HAP-1 (cell line): ENCODE measurements at regions not wholly inside any gene's neighbourhood (a gene's known extent, or its start where the extent isn't known, plus 50 kb on each side); places are given as distances from the start of the nearest gene placed in this dataset.

Experiments used
- DNase-seq, 2 experiments: peaks; one replicate each; pipeline ENCODE4 v3.0.0-alpha.2; 2016 to 2020; ENCODE audit warnings: low spot score in 2 of 2
- H3K27me3 ChIP-seq: fragments of 250-450 bp; sonication (Bioruptor Pico); 2 replicates; pipeline ENCODE4 v1.5.1; 2020; ENCODE audit warnings: low read depth, mild to moderate bottlenecking, moderate library complexity
- H3K36me3 ChIP-seq: fragments of 250-450 bp; sonication (Bioruptor Pico); replicated peaks from 2 replicates; pipeline ENCODE4 v1.5.1; 2020; ENCODE audit warnings: mild to moderate bottlenecking
- H3K4me1 ChIP-seq: fragments of 250-450 bp; sonication (Bioruptor Pico); 2 replicates; pipeline ENCODE4 v1.5.1; 2020; ENCODE audit warnings: mild to moderate bottlenecking
- H3K4me3 ChIP-seq: fragments of 250-450 bp; sonication (Bioruptor Pico); 2 replicates; pipeline ENCODE4 v1.5.1; 2020; ENCODE audit warnings: mild to moderate bottlenecking, moderate library complexity
- H3K9me3 ChIP-seq: fragments of 250-450 bp; sonication (Bioruptor Pico); 2 replicates; pipeline ENCODE4 v1.5.1; 2020; ENCODE audit warnings: mild to moderate bottlenecking, moderate library complexity
- in situ Hi-C: fragments of 300-500 bp; cut with MboI; formaldehyde crosslinking; loops from 3 replicates; pipeline ENCODE4 v1.14.3; 2020; ENCODE audit warnings: low sequenced_read_pairs, inconsistent platforms, mixed read lengths

- in situ Hi-C loops, result no loop called here
- H3K27me3 ChIP-seq, result no peaks in the 10 kb centered on the region
- DNase-seq, result no peak
Measured at GRCh38 chr21:28267449-28267848, 725.2 kb downstream of the LTN1 start.

GRCh38 chr21:28266061-28266460 is 726.6 kb downstream of the LTN1 start:
- Histone ChIP-seq H3K9me3 (no peaks in the 10 kb centered on the region), H3K36me3 (no peaks in the 10 kb centered on the region), H3K27me3 (no peaks in the 10 kb centered on the region), H3K4me1 (no peaks in the 10 kb centered on the region), H3K4me3 (no peak overlapping the region)
- in situ Hi-C loops, result no loop called here
- DNase-seq, result no peak

More at GRCh38 chr21:28267449-28267848, 725.2 kb downstream of the LTN1 start:
- no peaks in the 10 kb centered on the region for H3K36me3 ChIP-seq
- H3K9me3 ChIP-seq, result no peaks in the 10 kb centered on the region
- no peaks in the 10 kb centered on the region for H3K4me1 ChIP-seq
- H3K4me3 ChIP-seq, result no peak overlapping the region

- no peak for DNase-seq
- Histone ChIP-seq H3K27me3 (no peaks in the 10 kb centered on the region), H3K36me3 (no peaks in the 10 kb centered on the region), H3K4me3 (no peak overlapping the region), H3K9me3 (no peaks in the 10 kb centered on the region), H3K4me1 (no peaks in the 10 kb centered on the region)
- in situ Hi-C loops, result no loop called here
Measured at GRCh38 chr21:28263974-28264373, 728.7 kb downstream of the LTN1 start.

- Histone ChIP-seq H3K4me3 (no peak overlapping the region), H3K9me3 (no peaks in the 10 kb centered on the region)
Measured at GRCh38 chr21:28261298-28261697, 731.4 kb downstream of the LTN1 start.

GRCh38 chr21:28257276-28257675 is 735.4 kb downstream of the LTN1 start:
- no peaks in the 10 kb centered on the region for H3K9me3 ChIP-seq
- in situ Hi-C loops, result no loop called here
- DNase-seq, result no peak
- no peaks in the 10 kb centered on the region for H3K36me3 ChIP-seq
- H3K4me1 ChIP-seq, result no peaks in the 10 kb centered on the region
- H3K27me3 ChIP-seq, result no peaks in the 10 kb centered on the region
- no peak overlapping the region for H3K4me3 ChIP-seq

More at GRCh38 chr21:28261298-28261697, 731.4 kb downstream of the LTN1 start:
- H3K36me3 ChIP-seq, result no peaks in the 10 kb centered on the region
- DNase-seq, result no peak
- no peaks in the 10 kb centered on the region for H3K27me3 ChIP-seq
- in situ Hi-C loops, result no loop called here
- no peaks in the 10 kb centered on the region for H3K4me1 ChIP-seq

GRCh38 chr21:28256837-28257236 is 735.8 kb downstream of the LTN1 start:
- in situ Hi-C loops, result no loop called here
- DNase-seq, result no peak
- Histone ChIP-seq H3K27me3 (no peaks in the 10 kb centered on the region), H3K36me3 (no peaks in the 10 kb centered on the region), H3K9me3 (no peaks in the 10 kb centered on the region), H3K4me1 (no peaks in the 10 kb centered on the region), H3K4me3 (no peak overlapping the region)

- H3K36me3 ChIP-seq, result no peaks in the 10 kb centered on the region
- in situ Hi-C loops, result no loop called here
- no peaks in the 10 kb centered on the region for H3K9me3 ChIP-seq
- no peak for DNase-seq
- H3K4me1 ChIP-seq, result no peaks in the 10 kb centered on the region
- no peak overlapping the region for H3K4me3 ChIP-seq
- no peaks in the 10 kb centered on the region for H3K27me3 ChIP-seq
Measured at GRCh38 chr21:28256420-28256831, 736.3 kb downstream of the LTN1 start.

GRCh38 chr21:28253961-28254360 is 738.7 kb downstream of the LTN1 start:
- H3K4me1 ChIP-seq, result no peaks in the 10 kb centered on the region
- in situ Hi-C loops, result no loop called here
- H3K36me3 ChIP-seq, result no peaks in the 10 kb centered on the region
- DNase-seq, result no peak
- no peaks in the 10 kb centered on the region for H3K27me3 ChIP-seq
- no peak overlapping the region for H3K4me3 ChIP-seq
- H3K9me3 ChIP-seq, result no peaks in the 10 kb centered on the region

GRCh38 chr21:28253338-28253737 is 739.3 kb downstream of the LTN1 start:
- no peaks in the 10 kb centered on the region for H3K27me3 ChIP-seq
- no peak for DNase-seq
- no peaks in the 10 kb centered on the region for H3K4me1 ChIP-seq
- H3K4me3 ChIP-seq, result no peak overlapping the region
- H3K9me3 ChIP-seq, result no peaks in the 10 kb centered on the region
- no peaks in the 10 kb centered on the region for H3K36me3 ChIP-seq
- in situ Hi-C loops, result no loop called here

GRCh38 chr21:28252928-28253327 is 739.7 kb downstream of the LTN1 start:
- H3K27me3 ChIP-seq, result no peaks in the 10 kb centered on the region
- in situ Hi-C loops, result no loop called here
- H3K4me1 ChIP-seq, result no peaks in the 10 kb centered on the region
- no peak for DNase-seq
- no peak overlapping the region for H3K4me3 ChIP-seq
- no peaks in the 10 kb centered on the region for H3K36me3 ChIP-seq
- no peaks in the 10 kb centered on the region for H3K9me3 ChIP-seq

- in situ Hi-C loops, result no loop called here
- no peaks in the 10 kb centered on the region for H3K9me3 ChIP-seq
- no peak for DNase-seq
- no peaks in the 10 kb centered on the region for H3K4me1 ChIP-seq
- H3K4me3 ChIP-seq, result no peak overlapping the region
- no peaks in the 10 kb centered on the region for H3K27me3 ChIP-seq
- H3K36me3 ChIP-seq, result no peaks in the 10 kb centered on the region
Measured at GRCh38 chr21:28250946-28251345, 741.7 kb downstream of the LTN1 start.

GRCh38 chr21:28247454-28248020 is 745.1 kb downstream of the LTN1 start:
- no peak overlapping the region for H3K4me3 ChIP-seq
- H3K36me3 ChIP-seq, result no peaks in the 10 kb centered on the region
- no peak for DNase-seq
- H3K4me1 ChIP-seq, result no peaks in the 10 kb centered on the region
- no peaks in the 10 kb centered on the region for H3K27me3 ChIP-seq
- in situ Hi-C loops, result no loop called here
- H3K9me3 ChIP-seq, result no peaks in the 10 kb centered on the region

- Histone ChIP-seq H3K4me1 (no peaks in the 10 kb centered on the region), H3K9me3 (no peaks in the 10 kb centered on the region), H3K36me3 (no peaks in the 10 kb centered on the region), H3K4me3 (no peak overlapping the region), H3K27me3 (no peaks in the 10 kb centered on the region)
- no peak for DNase-seq
- in situ Hi-C loops, result no loop called here
Measured at GRCh38 chr21:28240586-28240985, 752.1 kb downstream of the LTN1 start.

GRCh38 chr21:28239340-28239739 is 753.3 kb downstream of the LTN1 start:
- no peaks in the 10 kb centered on the region for H3K27me3 ChIP-seq
- no peak overlapping the region for H3K4me3 ChIP-seq
- H3K4me1 ChIP-seq, result no peaks in the 10 kb centered on the region
- H3K36me3 ChIP-seq, result no peaks in the 10 kb centered on the region
- H3K9me3 ChIP-seq, result no peaks in the 10 kb centered on the region
- in situ Hi-C loops, result no loop called here
- no peak for DNase-seq

GRCh38 chr21:28237661-28238060 is 755.0 kb downstream of the LTN1 start:
- Histone ChIP-seq H3K36me3 (no peaks in the 10 kb centered on the region), H3K27me3 (no peaks in the 10 kb centered on the region), H3K4me3 (no peak overlapping the region), H3K4me1 (no peaks in the 10 kb centered on the region), H3K9me3 (no peaks in the 10 kb centered on the region)
- in situ Hi-C loops, result no loop called here
- DNase-seq, result no peak
